Ishikawa (cell line): ENCODE measurements at regions not wholly inside any gene's neighbourhood (a gene's known extent, or its start where the extent isn't known, plus 50 kb on each side); places are given as distances from the start of the nearest gene placed in this dataset.
A peak's percentile ranks its signal among the peaks of the same experiment; 100 is the strongest.

Experiments
- CEBPB ChIP-seq: IDR thresholded peaks from 2 replicates; pipeline ENCODE4 v1.6.1; 2012
- CREB1 ChIP-seq: IDR thresholded peaks from 2 replicates; pipeline ENCODE4 v1.6.1; 2012; ENCODE audit warnings: low read depth
- EGR1 ChIP-seq: IDR thresholded peaks from 2 replicates; pipeline ENCODE4 v1.6.1; 2012
- EP300 ChIP-seq: IDR thresholded peaks from 2 replicates; pipeline ENCODE4 v1.6.1; 2012; ENCODE audit warnings: borderline replicate concordance
- FOXM1 ChIP-seq: IDR thresholded peaks from 2 replicates; pipeline ENCODE4 v1.6.1; 2012; ENCODE audit warnings: low read depth, borderline replicate concordance
- NFIC ChIP-seq: IDR thresholded peaks from 2 replicates; pipeline ENCODE4 v1.6.1; 2012
- RAD21 ChIP-seq: IDR thresholded peaks from 2 replicates; pipeline ENCODE4 v1.6.1; 2012; ENCODE audit warnings: low read depth
- REST ChIP-seq: IDR thresholded peaks from 2 replicates; pipeline ENCODE4 v1.6.1; 2012; ENCODE audit warnings: low read depth, mild to moderate bottlenecking
- TAF1 ChIP-seq: IDR thresholded peaks from 2 replicates; pipeline ENCODE4 v1.6.1; 2012; ENCODE audit warnings: low read depth, mild to moderate bottlenecking
- TCF12 ChIP-seq: IDR thresholded peaks from 2 replicates; pipeline ENCODE4 v1.6.1; 2012; ENCODE audit warnings: low read depth
- TEAD4 ChIP-seq: IDR thresholded peaks from 2 replicates; pipeline ENCODE4 v1.6.1; 2012
- YY1 ChIP-seq: IDR thresholded peaks from 2 replicates; pipeline ENCODE4 v1.6.1; 2012; ENCODE audit warnings: low read depth
- ZBTB7A ChIP-seq: IDR thresholded peaks from 2 replicates; pipeline ENCODE4 v1.6.1; 2012; ENCODE audit warnings: low read depth
- TF ChIP-seq, protein P1 (sequence below): IDR thresholded peaks from 2 replicates; pipeline ENCODE4 v1.6.1; 2012
- TF ChIP-seq, protein P2 (sequence below): IDR thresholded peaks from 2 replicates; pipeline ENCODE4 v1.6.1; 2012

GRCh38 chr10:129156406-129156805 is 310.6 kb upstream of the MGMT start:
- TF ChIP-seq CEBPB (no peak), RAD21 (no peak), YY1 (no peak), TAF1 (no peak), EGR1 (no peak), REST (no peak), ZBTB7A (no peak), NFIC (no peak)
- TF ChIP-seq, protein P1, sequence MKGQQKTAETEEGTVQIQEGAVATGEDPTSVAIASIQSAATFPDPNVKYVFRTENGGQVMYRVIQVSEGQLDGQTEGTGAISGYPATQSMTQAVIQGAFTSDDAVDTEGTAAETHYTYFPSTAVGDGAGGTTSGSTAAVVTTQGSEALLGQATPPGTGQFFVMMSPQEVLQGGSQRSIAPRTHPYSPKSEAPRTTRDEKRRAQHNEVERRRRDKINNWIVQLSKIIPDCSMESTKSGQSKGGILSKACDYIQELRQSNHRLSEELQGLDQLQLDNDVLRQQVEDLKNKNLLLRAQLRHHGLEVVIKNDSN: no peak
- TF ChIP-seq, protein P2, sequence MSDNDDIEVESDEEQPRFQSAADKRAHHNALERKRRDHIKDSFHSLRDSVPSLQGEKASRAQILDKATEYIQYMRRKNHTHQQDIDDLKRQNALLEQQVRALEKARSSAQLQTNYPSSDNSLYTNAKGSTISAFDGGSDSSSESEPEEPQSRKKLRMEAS: no peak

DNA sequence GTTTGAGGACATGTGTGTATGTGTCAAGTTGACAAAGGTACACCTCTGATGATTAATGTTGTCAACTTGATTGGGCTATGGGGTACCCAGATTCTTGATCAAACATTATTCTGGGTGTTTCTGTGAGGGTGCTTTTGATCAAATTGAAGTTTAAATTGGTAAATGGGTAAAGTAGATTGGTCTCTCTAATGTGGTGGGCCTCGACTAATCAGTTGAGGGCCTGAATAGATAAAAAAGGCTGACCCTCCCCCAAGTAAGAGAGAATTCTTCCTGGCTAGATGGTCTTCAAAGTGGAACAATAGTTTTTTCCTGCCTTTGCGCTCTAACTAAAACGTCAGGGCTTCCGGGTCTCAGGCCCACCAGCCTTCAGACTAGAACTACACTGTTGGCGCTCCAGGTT is 309.9 kb upstream of the MGMT start:
- no peak for TF ChIP-seq TEAD4
- TF ChIP-seq RAD21: no peak
- TF ChIP-seq, protein P1: no peak
- TF ChIP-seq ZBTB7A: no peak
- no peak for TF ChIP-seq CEBPB
- no peak for TF ChIP-seq EGR1
- no peak for TF ChIP-seq EP300
- no peak for TF ChIP-seq FOXM1
- TF ChIP-seq, protein P2: no peak

- no peak for TF ChIP-seq TAF1
- peak; percentile 60 for TF ChIP-seq TEAD4
These were observed 305.9 kb upstream of the MGMT start for GRCh38 chr10:129161150-129161549.

DNA sequence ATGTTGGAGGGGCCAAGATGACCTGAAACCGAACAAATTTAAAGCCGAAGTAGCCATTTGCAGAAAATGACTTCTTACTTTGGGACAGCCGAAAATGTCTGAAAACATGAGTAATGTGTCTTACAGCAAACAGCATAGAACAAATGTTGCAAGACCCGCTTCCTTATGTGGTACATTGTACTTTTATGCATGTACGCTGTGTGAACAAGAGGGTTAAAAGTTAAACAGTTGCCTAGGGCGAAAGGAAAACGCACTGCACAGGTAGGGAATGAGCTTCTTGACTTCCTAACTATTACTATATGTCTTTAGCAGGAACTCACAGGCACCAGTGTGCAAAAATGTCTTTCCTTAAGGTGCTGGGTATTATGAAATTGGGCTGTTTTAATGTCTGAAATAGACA is 303.5 kb upstream of the MGMT start:
- TF ChIP-seq FOXM1: no peak
- no peak for TF ChIP-seq EGR1
- TF ChIP-seq, protein P2: no peak
- TF ChIP-seq TEAD4: no peak
- TF ChIP-seq TCF12: no peak
- TF ChIP-seq EP300: no peak
- no peak for TF ChIP-seq CEBPB
- no peak for TF ChIP-seq RAD21
- TF ChIP-seq REST: no peak
- no peak for TF ChIP-seq CREB1
- TF ChIP-seq YY1: no peak
- no peak for TF ChIP-seq ZBTB7A
- no peak for TF ChIP-seq NFIC
- TF ChIP-seq TAF1: no peak
- TF ChIP-seq, protein P1: no peak

GRCh38 chr10:129165076-129165720 is 301.8 kb upstream of the MGMT start:
- no peak for TF ChIP-seq EP300
- TF ChIP-seq EGR1: no peak
- no peak for TF ChIP-seq RAD21
- TF ChIP-seq, protein P2: no peak
- no peak for TF ChIP-seq FOXM1
- no peak for TF ChIP-seq TAF1
- TF ChIP-seq YY1: no peak

DNA sequence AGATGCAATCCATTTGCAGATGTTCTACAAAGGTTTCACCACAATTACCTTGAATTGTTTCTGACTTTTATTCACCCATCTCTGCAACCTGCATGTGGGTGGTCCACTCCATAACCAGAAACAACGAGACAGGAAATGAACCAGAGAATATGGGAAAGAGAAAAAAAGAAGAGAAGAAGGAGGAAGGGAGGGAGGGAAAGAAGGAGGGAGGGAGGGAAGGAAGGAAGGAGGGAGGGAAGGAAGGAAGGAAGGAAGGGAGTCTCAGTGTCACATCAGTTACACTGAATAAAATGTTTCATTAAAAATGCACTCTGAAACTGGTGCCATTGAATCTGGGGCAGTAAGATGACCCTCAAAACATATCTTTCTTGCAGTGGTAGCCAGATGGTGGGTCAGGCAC is 301.3 kb upstream of the MGMT start:
- TF ChIP-seq TCF12 (no peak), EP300 (no peak), FOXM1 (no peak)
